H1 (cell line): ENCODE measurements at regions not wholly inside any gene's neighbourhood (a gene's known extent, or its start where the extent isn't known, plus 50 kb on each side); places are given as distances from the start of the nearest gene placed in this dataset.

Experiments used
- FOSL1 ChIP-seq: IDR thresholded peaks from 2 replicates; pipeline ENCODE4 v1.6.1; 2011; ENCODE audit warnings: mild to moderate bottlenecking, low read depth, low read length, moderate library complexity; ENCODE audit not compliant: insufficient read depth
- HDAC2 ChIP-seq, 2 experiments: fragments of 300-600 bp in 1 of 2; sonication (generic) in 1 of 2; IDR thresholded peaks; 2 replicates each; pipeline ENCODE4 v1.6.1; 2011 to 2012; ENCODE audit warnings: low read depth in 2 of 2, low read length in 2 of 2, mild to moderate bottlenecking in 2 of 2, moderate library complexity in 2 of 2, borderline replicate concordance in 1 of 2, inconsistent platforms in 1 of 2
- RAD21 ChIP-seq, 2 experiments: IDR thresholded peaks in 1 of 2; conservative IDR thresholded peaks in 1 of 2; 2 replicates each; pipeline ENCODE4 v1.6.1; 2011; ENCODE audit warnings: low read depth in 2 of 2, low read length in 2 of 2, improper control_type of control experiment in 1 of 2, inconsistent platforms in 1 of 2, mild to moderate bottlenecking in 1 of 2, moderate library complexity in 1 of 2
- SP1 ChIP-seq: IDR thresholded peaks from 2 replicates; pipeline ENCODE4 v1.6.1; 2011; ENCODE audit warnings: low read depth, low read length
- YY1 ChIP-seq: IDR thresholded peaks from 2 replicates; pipeline ENCODE4 v1.6.1; 2011; ENCODE audit warnings: low read depth, mild to moderate bottlenecking, low read length

- TF ChIP-seq FOSL1: no peak
- no peak for TF ChIP-seq SP1
- no peak for TF ChIP-seq YY1
- no peak for TF ChIP-seq HDAC2 (IDR thresholded peaks at IDR 0.05; ENCODE audit: borderline replicate concordance in 1 of 2, low read depth in 2 of 2, low read length in 2 of 2)
- TF ChIP-seq RAD21 (IDR thresholded peaks at IDR 0.05 in 1 of 2, conservative IDR thresholded peaks at IDR 0.05 in 1 of 2; ENCODE audit: low read depth in 2 of 2, low read length in 2 of 2): no peak
Measured at GRCh38 chr2:145623136-145623535, 1103.2 kb upstream of the ZEB2 start (continued).
